OCI-LY7 (cell line): ENCODE measurements at regions not wholly inside any gene's neighbourhood (a gene's known extent, or its start where the extent isn't known, plus 50 kb on each side); places are given as distances from the start of the nearest gene placed in this dataset.

ENCODE experiments used
- CTCF ChIP-seq: fragments of 200-600 bp; sonication (generic); conservative IDR thresholded peaks from 2 replicates; pipeline ENCODE4 v1.5.1; 2014; ENCODE audit warnings: mild to moderate bottlenecking, antibody characterized with exemption, low read length, moderate library complexity, mixed read lengths
- EZH2phosphoT487 ChIP-seq: fragments of 200-600 bp; sonication (generic); IDR thresholded peaks from 2 replicates; pipeline ENCODE4 v1.6.1; 2018; ENCODE audit warnings: low read depth, borderline replicate concordance, mild to moderate bottlenecking, mixed run types, antibody characterized with exemption, low read length, moderate library complexity, mixed read lengths

- TF ChIP-seq CTCF (no peak), EZH2phosphoT487 (no peak)
These were observed 581.9 kb downstream of the VRK1 start for GRCh38 chr14:97379091-97379531.
